HG02870 (cell line): ENCODE measurements at regions not wholly inside any gene's neighbourhood (a gene's known extent, or its start where the extent isn't known, plus 50 kb on each side); places are given as distances from the start of the nearest gene placed in this dataset.

Experiments
- ATAC-seq: cut with Tn5 transposase; IDR thresholded peaks from one replicate; pipeline ENCODE4 v1.9.1; 2021; ENCODE audit warnings: mild to moderate bottlenecking, moderate library complexity; ENCODE audit not compliant: unreplicated experiment

DNA sequence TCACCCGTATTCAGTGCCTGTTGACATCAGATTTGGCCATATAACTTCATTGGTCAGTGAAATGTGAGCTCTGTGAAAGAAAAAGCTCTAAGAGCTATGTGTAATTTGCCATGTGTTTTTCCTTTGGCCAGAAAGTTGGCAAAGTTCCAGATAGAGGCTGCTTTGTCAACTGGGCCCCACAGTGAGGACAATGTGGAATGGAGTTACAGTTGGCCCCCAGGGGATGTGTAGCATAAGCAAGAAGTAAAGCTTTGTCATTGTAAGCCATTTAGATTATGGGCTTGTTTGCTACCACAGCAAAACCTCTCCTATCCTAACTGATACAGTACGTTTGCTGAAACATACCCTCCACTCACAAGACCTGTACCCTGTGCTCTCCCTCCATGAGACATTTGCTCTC lies 119.1 kb upstream of the HABP2 start:
- ATAC-seq: no peak

GRCh38 chr10:113434315-113434714 lies 118.5 kb upstream of the HABP2 start:
- ATAC-seq: no peak

DNA sequence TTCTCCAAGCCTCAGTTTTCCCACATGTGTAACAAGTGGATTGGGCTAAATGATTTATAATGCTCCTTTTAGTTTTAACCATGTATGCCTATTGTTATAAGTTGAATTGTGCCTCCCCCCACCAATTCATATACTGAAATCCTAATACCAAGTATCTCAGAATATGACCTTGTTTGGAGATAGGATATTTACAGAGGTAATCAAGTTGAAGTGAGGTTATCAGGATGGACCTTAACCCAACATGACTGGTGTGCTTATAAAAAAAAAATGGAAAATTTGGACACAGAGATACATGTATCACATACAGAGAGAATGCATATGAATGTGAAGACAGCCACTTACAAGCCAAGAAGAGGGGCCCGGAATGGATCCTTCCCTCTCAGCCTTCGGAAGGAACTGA lies 117.9 kb upstream of the HABP2 start:
- no peak for ATAC-seq

- no peak for ATAC-seq
Observed at GRCh38 chr10:113435881-113436280, 117.0 kb upstream of the HABP2 start.

GRCh38 chr10:113436851-113437250 lies 116.0 kb upstream of the HABP2 start:
- no peak for ATAC-seq

- ATAC-seq: no peak
Observed at GRCh38 chr10:113438652-113439051, 114.2 kb upstream of the HABP2 start.

DNA sequence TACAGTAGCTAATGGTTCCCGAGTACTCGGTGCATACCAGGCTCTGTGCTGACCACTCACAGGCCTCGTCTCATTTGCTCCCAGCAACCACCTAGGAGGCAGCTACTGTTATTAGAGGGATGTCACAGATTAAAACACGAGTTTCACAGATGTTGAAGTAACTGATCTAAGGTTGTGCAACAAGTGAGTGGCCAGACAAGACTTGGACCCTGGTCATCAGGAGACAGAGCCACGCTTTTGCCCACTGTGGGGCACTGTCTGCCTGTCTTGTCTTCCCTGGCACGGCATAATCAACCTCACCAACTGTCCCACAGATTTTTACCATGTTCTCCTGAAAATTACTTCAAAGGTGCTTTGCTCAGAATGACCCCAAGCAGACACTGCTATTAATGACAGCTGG lies 111.6 kb upstream of the HABP2 start:
- ATAC-seq: no peak

DNA sequence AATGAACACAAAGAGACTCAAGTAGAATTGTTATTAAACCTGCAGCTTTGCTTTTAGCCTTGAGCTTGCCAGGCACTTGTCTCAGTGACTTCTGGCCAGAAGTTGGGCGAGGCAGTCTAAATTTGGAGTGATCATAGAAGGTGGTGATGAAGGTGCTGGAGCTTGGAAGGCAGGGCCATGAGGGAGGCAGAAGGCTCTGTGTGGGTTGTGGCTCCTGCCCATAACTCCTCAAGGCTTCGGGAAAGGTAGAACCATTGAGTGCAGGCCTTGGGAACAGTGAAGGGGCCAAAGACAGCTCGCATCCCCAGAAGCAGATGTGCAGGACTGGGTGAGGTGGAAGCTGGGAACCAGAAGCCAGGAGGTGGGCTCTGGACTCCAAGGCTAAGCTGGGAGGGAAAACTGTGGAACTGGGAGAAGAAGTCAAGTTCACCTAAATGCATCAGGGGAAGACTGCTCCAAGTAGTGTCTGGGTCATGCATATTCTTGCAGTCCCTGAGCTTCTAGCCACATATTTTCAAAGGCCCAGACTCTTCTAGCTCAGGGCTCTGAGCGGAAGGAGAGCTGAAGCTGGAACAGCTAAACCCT lies 111.1 kb upstream of the HABP2 start:
- no peak for ATAC-seq

DNA sequence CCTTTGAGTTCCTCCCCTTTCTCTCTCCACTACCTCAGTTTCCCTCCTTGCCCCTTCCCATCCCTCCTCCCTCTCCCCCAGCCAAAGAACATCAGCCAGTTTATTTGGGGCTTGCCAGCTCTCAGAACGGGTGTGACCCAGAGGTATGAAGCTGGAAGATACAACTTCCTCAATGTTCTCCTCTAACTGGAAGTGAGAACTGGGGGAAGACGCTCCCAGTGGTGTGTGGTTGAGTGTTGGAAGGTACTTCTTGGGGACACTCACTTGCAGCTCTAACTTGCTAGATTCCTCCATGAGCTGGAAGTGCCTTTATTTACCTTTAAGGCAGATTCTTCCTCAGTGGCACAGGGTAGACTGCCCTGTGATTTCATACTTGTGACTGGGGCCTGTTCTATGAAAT lies 110.5 kb upstream of the HABP2 start:
- ATAC-seq: no peak

- no peak for ATAC-seq
Observed at GRCh38 chr10:113443141-113443925, 109.5 kb upstream of the HABP2 start.

DNA sequence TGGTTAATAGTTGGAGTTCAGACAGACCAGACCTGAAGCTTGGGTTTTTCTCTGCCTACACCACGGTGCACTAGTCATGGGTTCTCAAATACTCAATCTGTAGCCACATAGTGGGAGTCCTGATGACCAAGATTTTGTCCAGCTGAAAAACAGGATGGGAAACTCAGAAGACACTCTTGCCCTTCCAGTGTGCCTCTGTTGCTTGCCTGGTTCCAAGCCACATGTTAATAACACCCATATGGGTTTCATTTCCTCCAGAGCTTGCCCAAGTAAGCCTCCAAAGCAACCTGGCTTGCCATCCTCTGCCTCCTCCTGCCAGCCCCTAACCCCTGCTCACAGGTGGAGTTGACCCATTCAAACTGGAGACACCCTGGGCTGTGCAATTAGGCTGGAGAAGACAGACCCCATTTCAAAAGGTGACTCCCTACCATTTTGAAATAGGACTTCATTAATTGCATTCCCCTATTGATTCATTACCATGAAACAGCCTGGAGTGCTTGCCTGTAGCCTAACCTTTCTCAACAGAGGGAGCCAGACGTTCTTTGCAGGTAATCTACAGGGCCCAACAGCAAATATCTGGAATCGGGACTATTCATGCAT lies 108.0 kb upstream of the HABP2 start:
- ATAC-seq: no peak

DNA sequence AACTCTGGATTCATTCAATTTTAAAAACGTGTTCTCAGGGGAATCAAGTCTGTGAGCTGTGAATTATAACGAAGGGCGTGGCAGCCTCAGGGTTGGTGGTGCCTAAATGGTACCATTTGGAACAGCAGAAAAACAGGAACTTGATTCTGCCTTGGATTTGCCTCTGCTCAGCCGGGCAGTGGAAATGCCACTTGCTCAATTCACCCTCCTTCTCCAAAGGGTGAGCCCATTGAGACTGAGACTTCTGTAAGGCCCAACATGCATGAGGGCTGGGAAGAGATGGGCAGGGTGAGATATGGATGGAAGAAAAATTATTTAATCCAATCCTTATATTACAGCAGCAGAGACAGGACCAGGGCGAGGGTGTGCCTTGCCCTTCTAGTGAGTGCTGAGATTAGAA lies 107.1 kb upstream of the HABP2 start:
- ATAC-seq: no peak

- ATAC-seq: no peak
Observed at GRCh38 chr10:113446739-113447138, 106.1 kb upstream of the HABP2 start.

DNA sequence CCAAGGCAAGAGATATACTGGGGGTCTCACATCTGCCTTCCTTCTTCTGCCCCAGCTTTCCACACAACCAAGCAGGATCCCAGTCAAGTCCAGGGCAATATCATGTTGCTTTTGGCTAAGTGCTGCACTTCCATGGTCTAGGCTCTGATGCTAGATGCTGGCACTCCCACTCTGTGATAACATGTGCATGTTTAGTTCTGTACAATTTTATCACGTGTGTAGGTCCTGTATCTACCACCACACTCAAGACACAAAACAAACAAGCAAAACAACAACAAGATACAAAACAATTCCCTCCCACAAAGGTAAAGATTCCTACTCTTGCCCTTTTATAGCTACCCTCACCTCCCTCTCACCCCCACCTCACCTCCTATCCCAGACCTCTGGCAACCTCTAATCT lies 105.6 kb upstream of the HABP2 start:
- no peak for ATAC-seq

GRCh38 chr10:113449006-113449695 lies 103.7 kb upstream of the HABP2 start:
- no peak for ATAC-seq

- ATAC-seq: no peak
Observed at GRCh38 chr10:113450046-113450804, 102.6 kb upstream of the HABP2 start.

DNA sequence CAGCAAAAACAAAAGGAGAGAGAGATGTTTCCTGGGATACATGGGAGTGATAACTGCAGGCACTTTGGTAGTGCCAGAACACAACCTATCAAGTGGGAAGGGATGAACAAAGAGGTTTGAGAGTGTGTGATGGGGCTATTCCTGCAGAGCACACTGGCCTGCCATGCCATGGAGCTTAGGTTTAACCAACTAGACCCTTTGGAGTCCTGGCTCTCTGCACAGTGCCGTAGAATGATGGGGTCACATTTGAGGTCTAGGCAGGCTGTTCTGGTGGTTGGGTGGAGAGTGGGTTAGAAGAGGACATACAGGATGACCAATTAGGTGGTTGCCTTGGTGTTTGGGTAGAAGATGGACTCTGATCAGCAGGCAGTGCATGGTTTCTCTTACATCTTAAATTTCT lies 101.9 kb upstream of the HABP2 start:
- ATAC-seq: no peak

- no peak for ATAC-seq
Observed at GRCh38 chr10:113452146-113452845, 100.6 kb upstream of the HABP2 start.

DNA sequence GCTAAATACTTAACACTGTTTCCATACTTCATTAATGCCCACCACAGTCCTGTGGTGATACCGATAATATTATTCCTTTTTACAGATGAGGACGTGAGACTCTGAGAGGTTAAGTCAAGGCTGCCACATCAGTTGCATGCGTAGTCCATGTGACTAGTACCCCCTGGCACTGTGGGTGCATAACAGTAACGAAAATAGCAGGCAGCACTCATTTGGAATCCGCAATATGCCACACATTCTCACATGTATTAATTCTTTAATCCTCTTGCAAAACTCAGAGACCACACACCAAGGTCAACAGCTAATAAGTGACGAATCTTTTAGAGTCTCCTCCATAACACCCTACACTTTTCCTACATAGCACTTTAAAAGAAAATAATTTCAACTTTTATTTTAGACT lies 99.5 kb upstream of the HABP2 start:
- ATAC-seq: no peak

DNA sequence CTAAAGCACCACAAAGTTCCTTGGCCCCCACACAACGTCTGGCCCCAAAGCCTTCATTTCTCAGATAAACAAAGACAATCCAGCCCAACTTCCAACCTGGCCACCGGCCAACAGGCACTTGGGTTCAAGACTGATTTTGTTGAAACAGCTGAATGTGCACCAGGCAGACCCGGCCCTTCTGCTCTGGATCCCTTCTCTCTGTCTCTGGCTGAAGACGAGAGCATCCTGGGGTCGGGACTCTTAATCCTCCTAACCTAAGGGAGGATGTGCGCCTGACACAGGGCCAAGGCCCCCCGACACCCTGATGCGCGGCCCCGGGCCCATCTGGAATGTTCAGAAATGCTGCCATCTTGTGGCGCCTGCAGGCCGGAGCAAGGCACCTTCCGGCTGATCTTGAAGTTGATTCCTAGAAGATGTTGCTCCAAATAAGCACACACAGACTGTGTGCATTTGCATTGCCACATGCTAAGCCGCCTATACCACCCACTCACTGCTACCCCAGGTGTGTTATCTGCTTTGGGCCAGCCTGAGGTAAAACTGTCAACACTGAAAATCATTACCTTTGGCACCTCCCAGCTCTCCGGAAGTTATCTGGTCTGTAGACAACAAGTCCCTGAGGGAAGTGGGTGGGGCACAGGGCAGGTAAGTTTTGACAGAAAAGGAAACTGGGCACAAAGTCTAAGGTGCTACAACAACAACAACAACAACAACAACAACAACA lies 98.4 kb upstream of the HABP2 start:
- no peak for ATAC-seq
